HL-60/S4 treated with phorbol 12-myristate 13-acetate at 8.2 ng/mL for 4 days and 3 days (cell line): ENCODE measurements at regions not wholly inside any gene's neighbourhood (a gene's known extent, or its start where the extent isn't known, plus 50 kb on each side); places are given as distances from the start of the nearest gene placed in this dataset.
"Not testable (repeated sequence)": the region's sequence is repeated elsewhere in the genome, so short reads cannot be mapped to it uniquely, and the experiment has no call there.

Source experiments
- in situ Hi-C: fragments of 300-500 bp; cut with MboI; formaldehyde crosslinking; loops from 2 replicates; pipeline ENCODE4 v1.15.0; 2022; ENCODE audit warnings: low sequenced_read_pairs

DNA sequence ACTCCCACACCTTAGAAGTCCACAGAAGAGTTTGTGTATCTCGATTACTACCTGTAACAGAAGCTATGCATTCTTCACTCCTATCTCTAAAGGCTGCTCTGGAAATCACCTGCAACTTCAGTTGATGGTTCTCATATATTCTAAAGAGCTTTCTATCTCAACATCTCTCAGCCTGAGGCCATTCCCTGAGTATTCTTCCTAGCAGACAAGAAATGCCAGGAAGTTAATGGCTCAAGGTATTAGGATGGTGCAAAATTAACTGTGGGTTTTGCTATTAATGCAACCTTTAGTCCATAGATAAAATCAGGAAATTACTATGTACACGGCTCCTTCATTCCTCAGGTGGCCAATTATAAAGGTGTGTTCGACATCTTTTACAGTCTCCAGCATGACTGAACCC lies 290.1 kb downstream of the ZNF716 start:
- in situ Hi-C loops, result not testable (repeated sequence)

DNA sequence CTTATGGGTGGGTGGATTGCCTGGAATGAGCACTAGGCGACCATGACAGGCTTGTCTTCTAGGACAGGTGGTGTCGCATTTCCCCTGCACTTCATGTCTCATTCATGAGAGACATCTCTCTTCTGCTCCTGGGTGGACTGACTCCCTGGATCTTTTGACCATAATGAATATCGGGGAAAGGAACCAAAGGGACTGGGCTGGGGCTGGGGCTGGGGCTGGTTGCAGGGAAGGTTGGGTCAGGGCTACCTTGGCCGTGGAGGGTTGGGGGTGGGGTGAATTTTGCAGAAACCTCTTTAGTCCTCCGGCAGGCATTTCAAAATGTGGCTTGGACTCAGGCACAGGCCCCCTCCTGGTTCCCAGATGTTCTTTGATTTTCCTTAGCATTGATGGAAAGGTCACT lies 319.2 kb downstream of the ZNF716 start:
- in situ Hi-C loops, result no loop called here

DNA sequence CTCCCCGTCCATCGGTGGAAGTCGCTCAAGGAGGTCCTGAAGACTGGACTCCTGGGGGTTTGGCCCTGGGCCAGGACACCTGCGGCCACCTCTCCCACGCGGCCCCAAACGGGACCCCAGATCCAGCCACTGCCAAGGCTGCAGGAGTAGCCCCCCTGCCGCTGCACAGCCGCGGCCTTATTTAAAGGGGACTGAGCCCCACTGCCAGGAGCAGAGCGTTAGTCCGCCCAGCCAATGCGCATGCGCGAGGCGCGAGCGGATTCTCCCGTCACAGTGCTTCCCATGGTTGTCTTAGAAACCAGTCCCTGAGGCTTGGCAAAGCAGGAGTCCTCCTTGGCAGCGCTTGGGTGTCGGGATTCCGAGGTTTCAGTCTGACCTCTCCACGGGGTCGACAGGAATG lies 320.0 kb downstream of the ZNF716 start:
- in situ Hi-C loops, result no loop called here

DNA sequence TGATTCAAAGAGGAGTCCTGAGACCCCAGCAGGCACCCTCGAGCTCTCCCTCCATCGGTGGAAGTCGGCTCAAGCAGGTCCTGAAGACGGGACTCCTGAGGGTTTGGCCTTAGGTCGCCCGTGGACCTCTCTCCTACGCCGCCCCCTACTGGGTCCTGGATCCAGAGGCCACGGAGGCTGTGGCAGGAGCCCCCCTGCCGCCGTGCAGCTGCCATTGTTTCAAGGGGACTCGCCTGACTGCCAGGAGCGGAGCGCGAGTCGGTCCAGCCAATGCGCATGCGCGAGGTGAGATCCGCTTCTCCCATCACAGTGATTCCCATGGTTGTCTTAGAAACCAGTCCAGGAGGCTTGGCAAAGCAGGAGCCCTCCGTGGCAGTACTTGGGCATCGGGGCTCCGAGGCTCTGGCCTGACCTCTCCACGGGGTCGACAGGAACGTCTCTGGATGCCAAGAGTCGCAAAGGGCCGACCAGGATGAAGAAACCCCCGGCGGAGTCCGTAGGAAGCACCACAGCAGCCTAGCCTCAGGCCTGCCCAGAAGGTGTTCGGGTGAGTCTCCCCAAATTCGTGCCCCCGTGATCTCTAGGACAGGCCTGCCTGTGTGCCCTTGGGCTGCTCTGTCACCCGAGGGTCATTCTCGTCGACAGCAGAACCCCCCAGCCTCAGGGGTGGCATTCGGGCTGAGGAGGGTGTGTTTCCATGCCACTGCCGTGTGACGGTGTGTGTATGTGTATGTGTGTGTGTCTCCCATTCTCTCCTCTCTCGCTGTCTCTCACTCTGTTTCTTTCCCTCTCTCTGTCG lies 322.3 kb downstream of the ZNF716 start:
- in situ Hi-C loops, result no loop called here

DNA sequence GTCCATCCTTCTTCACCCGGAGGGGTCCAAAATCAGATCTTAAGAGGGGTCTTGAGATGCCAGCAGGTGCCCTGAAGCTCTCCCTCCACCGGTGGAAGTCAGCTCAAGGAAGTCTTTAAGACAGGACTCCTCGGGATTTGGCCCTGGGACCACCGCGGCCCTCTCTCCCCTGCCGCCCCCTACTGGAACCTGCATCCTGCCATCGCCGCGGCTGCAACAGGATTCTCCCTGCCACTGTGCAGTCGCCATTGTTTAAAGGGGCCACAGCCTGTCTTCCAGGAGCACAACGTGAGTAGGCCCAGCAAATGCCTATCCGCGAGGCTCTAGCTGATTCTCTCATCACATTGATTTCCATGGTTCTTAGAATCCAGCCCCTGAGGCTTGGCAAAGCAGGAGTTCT lies 324.3 kb downstream of the ZNF716 start:
- in situ Hi-C loops, result no loop called here

DNA sequence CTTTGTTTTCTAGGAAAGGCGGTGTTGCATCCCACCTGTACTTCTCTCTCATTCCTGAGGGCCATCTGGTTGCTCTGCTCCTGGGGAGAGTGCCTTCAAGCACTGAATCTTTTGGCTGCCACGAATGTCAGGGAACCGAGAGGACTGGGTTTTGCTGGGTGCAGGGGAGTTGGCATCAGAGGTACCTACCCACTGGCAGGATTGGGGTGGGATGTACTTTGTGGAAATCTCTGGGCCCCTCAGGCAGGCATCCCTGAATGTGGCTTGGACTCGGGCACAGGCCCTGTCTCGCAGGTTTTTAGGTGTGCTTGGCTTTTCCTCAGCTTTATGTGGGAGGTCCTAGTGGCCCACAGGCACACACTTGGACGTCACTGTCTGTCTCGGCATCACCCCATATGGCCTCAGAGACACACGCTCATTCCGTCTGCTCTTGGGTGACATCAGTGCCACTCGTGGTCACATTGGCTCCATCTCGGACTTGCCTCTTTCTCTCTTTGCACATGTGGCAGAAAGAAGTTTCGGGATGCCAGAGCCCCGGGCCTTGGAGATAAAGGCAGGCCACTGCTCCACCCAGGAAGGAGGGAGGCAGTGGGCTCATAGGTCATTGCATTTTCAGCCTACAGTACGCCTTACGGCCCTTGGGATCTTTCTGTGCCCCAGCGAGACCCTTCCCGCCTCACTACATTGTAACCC lies 325.6 kb downstream of the ZNF716 start:
- in situ Hi-C loops, result no loop called here

DNA sequence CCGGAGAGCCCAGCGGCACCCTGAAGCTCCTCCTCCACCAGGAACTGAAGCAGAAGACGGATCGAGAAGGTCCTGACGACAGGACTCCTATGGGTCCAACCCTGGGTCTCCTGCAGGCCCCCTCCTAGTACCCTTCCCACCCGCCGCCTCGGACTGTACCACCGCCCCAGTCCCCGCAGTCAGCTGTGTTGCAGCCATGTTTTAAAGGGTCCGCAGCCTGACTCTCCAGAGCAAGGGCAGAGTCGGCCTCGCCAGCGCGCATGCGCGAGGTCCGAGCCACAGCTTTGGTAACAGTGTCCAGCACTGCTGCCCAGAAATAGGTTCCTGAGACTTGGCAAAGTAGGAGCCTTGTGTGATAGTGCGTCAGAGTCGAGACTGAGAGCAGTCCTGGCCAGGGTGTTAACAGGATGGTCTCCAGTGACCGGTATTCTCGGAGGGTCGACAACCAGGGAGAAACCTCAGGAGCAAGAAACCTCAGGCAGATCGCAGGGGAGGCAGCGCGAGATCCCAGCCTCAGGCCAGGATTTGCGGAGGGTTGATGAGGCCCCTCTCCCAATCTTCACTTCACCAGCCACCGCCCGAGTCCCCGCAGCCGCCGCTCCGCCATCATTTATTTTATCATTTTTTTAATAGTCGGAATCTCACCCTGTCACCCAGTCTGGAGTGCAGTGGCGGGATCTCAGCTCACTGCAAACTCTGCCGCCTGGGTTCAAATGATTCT lies 326.3 kb downstream of the ZNF716 start:
- in situ Hi-C loops, result not testable (repeated sequence)

DNA sequence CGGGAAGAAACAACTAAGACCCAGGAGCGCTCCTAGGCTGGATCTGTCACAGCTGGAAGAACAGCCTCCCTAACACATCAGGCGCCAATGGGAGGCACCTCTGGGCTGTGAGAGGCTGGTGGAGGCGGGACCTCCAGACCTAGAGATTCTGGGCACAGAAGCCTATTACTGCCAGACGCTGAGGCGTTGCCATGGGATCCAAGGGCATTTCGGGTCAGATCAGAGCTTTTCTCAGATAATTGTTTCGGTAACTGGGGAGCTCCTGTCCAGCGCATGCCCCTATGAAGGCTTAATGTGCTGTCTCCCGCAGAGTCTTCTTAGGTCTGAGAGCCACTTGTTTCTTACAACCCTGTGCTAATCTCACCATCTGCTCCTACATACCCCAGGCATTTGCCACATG lies 339.2 kb downstream of the ZNF716 start:
- in situ Hi-C loops, result no loop called here

DNA sequence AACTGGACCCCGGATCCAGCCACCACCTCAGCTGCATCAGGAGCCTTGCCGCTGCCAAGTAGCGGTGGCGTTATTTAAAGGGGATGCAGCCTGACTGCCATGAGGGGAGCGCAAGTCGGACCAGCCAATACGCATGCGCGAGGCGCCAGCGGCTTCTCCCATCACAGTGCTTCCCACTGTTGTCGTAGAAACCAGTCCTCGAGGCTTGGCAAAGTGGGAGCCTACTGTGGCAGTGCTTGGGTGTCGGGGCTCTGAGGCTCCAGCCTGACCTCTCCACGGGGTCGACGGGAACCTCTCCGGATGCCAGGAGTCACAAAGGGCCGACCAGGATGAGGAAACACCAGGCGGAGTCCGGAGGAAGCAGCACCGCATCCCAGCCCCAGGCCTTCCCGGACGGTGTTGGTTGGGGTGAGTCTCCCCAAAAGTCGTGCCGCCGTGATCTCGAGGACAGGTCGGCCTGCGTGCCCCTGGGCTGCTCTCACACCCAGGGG lies 369.6 kb downstream of the ZNF716 start:
- in situ Hi-C loops, result loop anchor here (25.0 kb wide), 1 partner anchor 232 kb away; no protein-coding TSS in a partner anchor

DNA sequence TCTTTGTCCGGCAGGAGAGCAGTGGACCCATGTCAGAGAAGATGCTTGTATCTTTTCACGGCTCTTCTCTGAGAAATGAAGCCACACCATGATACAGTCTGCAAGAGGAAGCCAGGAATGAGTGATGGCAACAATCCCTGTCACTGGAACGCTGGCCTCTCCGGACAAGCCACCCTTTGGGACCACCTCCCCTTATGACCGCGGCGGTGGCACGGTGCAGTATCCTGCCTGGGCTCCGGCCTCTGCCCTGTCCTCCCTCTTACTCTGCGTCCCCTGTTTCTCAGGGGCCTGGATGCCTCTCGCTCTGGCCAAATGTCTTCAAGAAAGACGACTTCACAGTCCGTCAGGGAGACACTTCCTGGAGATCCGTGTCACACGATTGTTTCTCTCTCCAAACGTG lies 370.5 kb downstream of the ZNF716 start:
- in situ Hi-C loops, result loop anchor here (25.0 kb wide), 1 partner anchor 233 kb away; no protein-coding TSS in a partner anchor

DNA sequence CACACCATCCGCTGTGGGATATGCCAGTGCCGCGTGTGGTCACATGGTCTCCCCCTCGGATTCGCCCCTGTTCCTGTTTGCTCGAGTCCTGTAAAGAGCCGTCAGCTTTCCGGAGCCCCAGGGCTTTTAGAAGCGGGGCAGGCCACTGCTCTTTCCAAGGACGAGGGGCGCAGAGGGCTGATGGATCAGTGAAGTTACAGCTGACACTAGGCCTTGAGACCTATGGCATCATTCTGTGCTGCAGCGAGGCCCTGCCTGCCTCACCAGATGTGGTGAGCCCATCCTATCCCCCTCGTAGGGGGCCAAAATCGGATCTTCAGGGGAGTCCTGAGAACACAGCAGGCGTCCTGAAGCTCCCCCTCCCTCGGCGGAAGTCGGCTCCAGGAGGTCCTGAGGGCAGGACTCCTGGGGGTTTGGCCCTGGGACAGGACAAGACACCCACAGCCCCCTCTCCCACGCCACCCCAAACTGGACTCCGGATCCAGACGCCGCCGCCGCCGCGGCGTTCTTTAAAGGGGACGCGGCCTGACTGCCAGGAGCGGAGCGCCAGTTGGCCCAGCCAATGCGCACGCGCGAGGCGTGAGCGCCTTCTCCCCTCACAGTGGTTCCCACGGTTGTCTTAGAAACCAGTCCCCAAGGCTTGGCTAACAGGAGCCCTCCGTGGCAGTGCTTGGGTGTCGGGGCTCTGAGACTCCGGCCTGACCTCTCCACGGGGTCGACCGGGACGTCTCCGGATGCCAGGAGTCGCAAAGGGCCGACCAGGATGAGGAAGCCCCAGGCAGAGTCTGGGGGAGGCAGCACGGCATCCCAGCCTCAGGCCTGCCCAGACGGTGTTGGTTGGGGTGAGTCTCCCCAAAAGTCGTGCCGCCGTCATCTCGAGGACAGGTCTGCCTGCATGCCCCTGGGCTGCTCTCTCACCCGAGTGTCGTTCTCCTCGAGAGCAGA lies 371.7 kb downstream of the ZNF716 start:
- in situ Hi-C loops, result loop anchor here (25.0 kb wide), 1 partner anchor 234 kb away; no protein-coding TSS in a partner anchor

DNA sequence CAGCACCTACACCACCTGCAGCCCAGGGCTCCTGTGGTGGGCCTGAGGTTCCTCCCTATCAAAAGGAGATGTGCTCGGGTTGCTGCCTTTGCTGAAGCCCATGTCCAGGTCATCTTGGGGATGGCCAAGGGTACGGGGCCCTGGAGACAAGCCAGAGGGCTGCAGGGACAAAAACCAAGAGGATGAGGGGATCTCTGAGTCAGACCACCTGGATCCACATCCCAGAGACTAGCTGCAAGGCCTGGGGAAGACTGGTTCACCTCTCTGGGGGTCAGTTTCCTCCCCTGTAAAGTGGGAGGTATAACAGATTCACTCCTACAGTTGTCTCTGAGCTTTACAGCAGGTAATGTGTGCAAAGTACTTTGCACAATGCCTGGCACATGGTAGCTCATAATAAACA lies 376.6 kb downstream of the ZNF716 start:
- in situ Hi-C loops, result not testable (repeated sequence)

DNA sequence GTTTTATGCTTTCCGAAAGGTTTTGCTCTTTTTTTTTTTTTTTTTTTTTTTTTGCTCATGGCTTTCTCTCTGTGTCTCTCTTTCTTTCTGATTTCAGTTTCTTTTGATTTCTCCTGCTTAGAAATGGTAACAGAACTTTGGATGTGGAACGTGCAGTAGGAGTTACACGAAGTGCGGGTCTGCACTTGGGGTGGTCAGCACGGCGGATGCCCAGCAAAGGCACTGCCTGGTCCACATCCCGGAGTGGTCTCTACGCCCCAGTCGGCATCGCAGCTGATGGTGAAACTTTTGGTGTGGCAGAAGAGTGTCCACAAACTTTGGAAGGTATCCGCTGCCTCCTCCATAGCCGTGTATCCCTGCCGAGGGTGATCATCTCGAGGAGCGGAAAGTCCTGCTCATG lies 385.2 kb downstream of the ZNF716 start:
- in situ Hi-C loops, result not testable (repeated sequence)

DNA sequence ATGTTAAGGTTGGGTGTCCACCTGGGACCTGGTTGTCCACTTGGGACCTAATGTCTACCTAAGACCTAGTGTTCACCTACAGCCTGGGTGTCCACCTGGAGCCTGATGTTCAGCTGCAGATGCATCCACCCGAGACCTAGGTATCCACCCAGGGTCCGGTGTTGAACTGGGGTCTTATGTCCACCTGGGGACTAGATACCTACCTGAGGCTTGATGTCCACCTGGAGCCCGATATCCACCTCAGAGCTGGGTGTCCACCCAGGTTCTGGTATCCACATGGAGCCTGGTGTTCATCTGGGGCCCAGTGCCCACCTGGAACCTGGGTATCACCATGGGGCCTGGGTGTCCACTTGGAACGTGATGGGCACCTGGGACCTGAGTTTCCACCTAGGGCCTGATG lies 389.2 kb downstream of the ZNF716 start:
- in situ Hi-C loops, result not testable (repeated sequence)

DNA sequence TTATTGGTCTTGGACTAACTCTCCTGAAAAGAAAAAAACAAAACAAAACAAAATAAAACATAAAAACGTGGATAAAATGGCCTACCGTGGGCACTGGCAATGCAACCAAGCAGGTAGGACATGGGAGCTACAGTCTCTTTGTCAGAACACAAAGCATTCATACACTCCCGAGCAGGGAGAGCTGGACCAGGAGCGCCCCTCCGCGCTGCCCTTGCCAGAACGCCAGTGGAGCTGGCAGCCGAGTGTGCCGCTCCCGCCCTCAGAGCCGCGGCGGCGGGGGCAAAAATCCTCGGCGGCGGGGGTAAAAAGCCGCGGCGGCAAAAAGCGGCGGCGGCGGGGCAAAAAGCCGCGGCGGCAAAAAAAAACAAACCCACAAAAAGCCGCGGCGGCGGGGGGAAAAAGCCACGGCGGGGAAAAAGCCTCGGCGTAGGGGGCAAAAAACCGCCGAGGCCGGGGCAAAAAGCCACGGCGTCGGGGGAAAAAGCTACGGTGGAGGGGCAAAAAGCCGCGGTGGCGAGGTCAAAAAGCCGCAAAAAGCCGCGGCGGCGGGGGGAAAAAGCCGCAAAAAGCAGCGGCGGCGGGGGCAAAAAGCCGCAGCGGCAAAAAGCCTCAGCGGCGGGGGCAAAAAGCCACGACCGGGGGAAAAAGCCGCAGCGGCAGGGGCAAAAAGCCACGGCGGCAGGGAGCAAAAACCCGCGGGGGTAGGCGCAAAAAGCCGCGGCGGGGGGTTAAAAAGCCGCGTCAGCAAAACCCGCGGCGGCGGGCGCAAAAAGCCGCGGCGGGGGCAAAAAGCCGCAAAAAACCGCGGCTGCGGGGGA lies 418.1 kb downstream of the ZNF716 start:
- in situ Hi-C loops, result no loop called here

DNA sequence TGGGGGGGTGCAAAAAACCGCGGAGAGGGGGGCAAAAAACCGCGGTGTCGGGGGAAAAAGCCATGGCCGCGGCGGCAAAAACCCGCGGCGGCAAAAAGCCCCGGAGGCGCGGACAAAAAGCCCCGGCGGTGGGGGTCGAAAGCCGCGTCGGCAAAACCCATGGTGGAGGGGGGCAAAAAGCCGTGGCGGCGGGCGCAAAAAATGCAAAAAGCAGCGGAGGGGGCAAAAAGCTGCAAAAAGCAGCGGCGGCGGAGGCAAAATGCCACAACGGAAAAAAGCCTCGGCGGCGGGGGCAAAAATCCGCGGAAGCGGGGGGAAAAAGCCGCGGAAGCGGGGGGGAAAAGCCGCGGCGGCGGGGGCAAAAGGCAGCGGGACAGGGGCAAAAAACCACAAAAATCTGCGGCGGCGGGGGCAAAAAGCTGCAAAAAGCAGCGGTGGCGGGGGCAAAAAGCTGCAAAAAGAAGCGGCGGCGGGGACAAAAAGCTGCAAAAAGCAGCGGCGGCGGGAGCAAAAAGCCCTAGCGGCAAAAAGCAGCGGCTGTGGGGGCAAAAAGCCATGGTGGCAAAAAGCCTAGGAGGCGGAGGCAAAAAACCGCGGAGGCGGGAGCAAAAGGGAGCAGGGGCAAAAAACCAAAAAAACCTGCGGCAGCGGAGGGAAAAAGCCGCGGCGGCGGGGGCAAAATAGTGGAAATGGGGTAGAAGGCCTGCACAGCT lies 418.9 kb downstream of the ZNF716 start:
- in situ Hi-C loops, result no loop called here
